Keratinocyte (primary cell): ENCODE measurements at regions not wholly inside any gene's neighbourhood (a gene's known extent, or its start where the extent isn't known, plus 50 kb on each side); places are given as distances from the start of the nearest gene placed in this dataset.

Experiments
- CTCF ChIP-seq, 3 experiments: IDR thresholded peaks in 1 of 3; conservative IDR thresholded peaks in 1 of 3; optimal IDR thresholded peaks in 1 of 3; 2 replicates in 2 of 3; 3 replicates in 1 of 3; pipeline versions ENCODE3 to v1.5.1; 2011; ENCODE audit warnings: low read length in 3 of 3, mild to moderate bottlenecking in 3 of 3, moderate library complexity in 2 of 3, control low read depth in 1 of 3, inconsistent platforms in 1 of 3; ENCODE audit not compliant: insufficient read depth in 2 of 3; ENCODE audit errors: extremely low read depth in 1 of 3
- EZH2 ChIP-seq: IDR thresholded peaks from one replicate; pipeline ENCODE4 v1.6.1; 2012; ENCODE audit warnings: inconsistent platforms, mild to moderate bottlenecking, low read length, moderate library complexity

- no peak for TF ChIP-seq CTCF (optimal IDR thresholded peaks at IDR 0.05 in 1 of 3, IDR thresholded peaks at IDR 0.05 in 1 of 3, conservative IDR thresholded peaks at IDR 0.05 in 1 of 3; ENCODE audit: extremely low read depth in 1 of 3, insufficient read depth in 2 of 3, low read length in 3 of 3)
- no peak for TF ChIP-seq EZH2
Measured at GRCh38 chr4:59161249-59161648, 2038.9 kb upstream of the ADGRL3 start.
